AG20443 (cell line): ENCODE measurements at regions not wholly inside any gene's neighbourhood (a gene's known extent, or its start where the extent isn't known, plus 50 kb on each side); places are given as distances from the start of the nearest gene placed in this dataset.

Source experiments
- DNase-seq: peaks from one replicate; pipeline ENCODE4 v3.0.0; 2012; ENCODE audit warnings: low spot score, mixed read lengths

GRCh38 chr12:46131732-46132469 lies 136.9 kb downstream of the SLC38A1 start:
- no peak for DNase-seq

GRCh38 chr12:46127656-46128055 lies 137.3 kb upstream of the SCAF11 start:
- DNase-seq = no peak

GRCh38 chr12:46126050-46126727 lies 135.8 kb upstream of the SCAF11 start:
- DNase-seq = no peak

GRCh38 chr12:46124848-46125619 lies 134.7 kb upstream of the SCAF11 start:
- peak; percentile 77 for DNase-seq

GRCh38 chr12:46124132-46124847 lies 133.9 kb upstream of the SCAF11 start:
- DNase-seq = no peak

- DNase-seq = no peak
Observed at GRCh38 chr12:46112364-46112763, 122.0 kb upstream of the SCAF11 start.

GRCh38 chr12:46111715-46112114 lies 121.3 kb upstream of the SCAF11 start:
- no peak for DNase-seq

GRCh38 chr12:46110928-46111699 lies 120.7 kb upstream of the SCAF11 start:
- no peak for DNase-seq

GRCh38 chr12:46110223-46110611 lies 119.8 kb upstream of the SCAF11 start:
- no peak for DNase-seq

- no peak for DNase-seq
Observed at GRCh38 chr12:46109343-46110222, 119.2 kb upstream of the SCAF11 start.

GRCh38 chr12:46108721-46109120 lies 118.3 kb upstream of the SCAF11 start:
- DNase-seq = no peak

GRCh38 chr12:46107591-46107990 lies 117.2 kb upstream of the SCAF11 start:
- DNase-seq = no peak

- DNase-seq = no peak
Observed at GRCh38 chr12:46105735-46106134, 115.4 kb upstream of the SCAF11 start.

GRCh38 chr12:46103559-46104383 lies 113.4 kb upstream of the SCAF11 start:
- no peak for DNase-seq

GRCh38 chr12:46101485-46101869 lies 111.1 kb upstream of the SCAF11 start:
- DNase-seq = no peak

- no peak for DNase-seq
Observed at GRCh38 chr12:46100551-46101484, 110.4 kb upstream of the SCAF11 start.

GRCh38 chr12:46089414-46090162 lies 99.2 kb upstream of the SCAF11 start:
- peak; percentile 36 for DNase-seq
